Transverse colon (tissue), 4 donors: ENCODE measurements at regions not wholly inside any gene's neighbourhood (a gene's known extent, or its start where the extent isn't known, plus 50 kb on each side); places are given as distances from the start of the nearest gene placed in this dataset.

Source experiments
- DNase-seq: peaks from one replicate; pipeline ENCODE4 v3.0.0-alpha.2; 2019
- H3K27ac ChIP-seq, 4 donors: fragments of 200-600 bp; sonication (generic); 2 replicates each; pipeline ENCODE4 v1.5.1; 2016 to 2018; ENCODE audit warnings: inconsistent platforms in 4 of 4
- H3K27me3 ChIP-seq: fragments of 200-600 bp; sonication (generic); 2 replicates; pipeline ENCODE4 v1.5.1; 2017; ENCODE audit warnings: inconsistent platforms
- H3K36me3 ChIP-seq, 4 donors: fragments of 200-600 bp; sonication (generic); 2 replicates each; pipeline ENCODE4 v1.5.1; 2017 to 2019; ENCODE audit warnings: inconsistent platforms in 4 of 4
- H3K4me1 ChIP-seq, 4 donors: fragments of 200-600 bp; sonication (generic); 2 replicates each; pipeline ENCODE4 v1.5.1; 2017 to 2020; ENCODE audit warnings: inconsistent platforms in 4 of 4
- H3K4me3 ChIP-seq, 4 donors: fragments of 200-600 bp; sonication (generic); 1 replicate in 1 of 4; 2 replicates in 3 of 4; pipeline versions ENCODE4 v1.5.1 to v1.6.1; 2017 to 2019; ENCODE audit warnings: inconsistent platforms in 4 of 4
- H3K9me3 ChIP-seq, 2 donors: fragments of 200-600 bp; sonication (generic); 2 replicates each; pipeline ENCODE4 v1.5.1; 2017 to 2019; ENCODE audit warnings: inconsistent platforms in 2 of 2
- CTCF ChIP-seq, 5 experiments: fragments of 200-600 bp in 3 of 5; fragments of 450-650 bp in 2 of 5; sonication (generic) in 3 of 5; IDR thresholded peaks; 1 replicate in 2 of 5; 2 replicates in 3 of 5; pipeline ENCODE4 v1.5.1; 2016 to 2017; ENCODE audit warnings: antibody characterized with exemption in 5 of 5, inconsistent platforms in 3 of 5, mild to moderate bottlenecking in 2 of 5, moderate library complexity in 1 of 5
- EP300 ChIP-seq: sonication (generic); formaldehyde crosslinking; IDR thresholded peaks from one replicate; pipeline ENCODE4 v1.6.1; 2017; ENCODE audit warnings: antibody characterized with exemption, low read depth
- POLR2A ChIP-seq: fragments of 450-650 bp; IDR thresholded peaks from one replicate; pipeline ENCODE4 v1.6.1; 2016; ENCODE audit warnings: antibody characterized with exemption, mild to moderate bottlenecking, moderate library complexity
- POLR2AphosphoS5 ChIP-seq, 3 donors: sonication (generic); formaldehyde crosslinking; IDR thresholded peaks; one replicate each; pipeline ENCODE4 v1.6.1; 2016; ENCODE audit warnings: antibody characterized with exemption in 3 of 3
- WGBS, 2 donors: methylation state at CpG; one replicate each; pipeline ENCODE4 v1.1.5; 2018; ENCODE audit warnings: low coverage in 1 of 2; 5-methylcytosine and 5-hydroxymethylcytosine counted together
- in situ Hi-C, 4 donors: fragments of 200-750 bp; cut with MboI; loops; one replicate each; pipeline versions ENCODE4 v1.15.0 to v1.15.1; 2017; ENCODE audit warnings: low sequenced_read_pairs in 3 of 4, low pct_ligation_motif_present in 1 of 4, low pct_unique_long_range_greater_than_20kb in 1 of 4
- intact Hi-C: fragments of 100-400 bp; cut with DNase I; formaldehyde crosslinking; loops from one replicate; pipeline ENCODE4 v1.15.1; 2023; ENCODE audit warnings: low total_unique reads

GRCh38 chr10:83199374-83199773, 939.9 kb upstream of the GHITM start:
- intact Hi-C loops, result no loop called here
- TF ChIP-seq EP300 (no peak), POLR2AphosphoS5 (IDR thresholded peaks at IDR 0.05) (no peak), POLR2A (no peak), CTCF (IDR thresholded peaks at IDR 0.05) (no peak)
- H3K9me3 ChIP-seq, result peaks cover 0 to 9% of the 10 kb centered on the region in 2 donors
- DNase-seq, result no peak
- no peaks in the 10 kb centered on the region for H3K4me1 ChIP-seq
- no peak overlapping the region for H3K4me3 ChIP-seq
- no peaks in the 10 kb centered on the region for H3K27me3 ChIP-seq
- no peak overlapping the region for H3K27ac ChIP-seq
- whole genome bisulfite sequencing, 2 donors, result 38 to 59% methylated on average over 1 of the region's 1 CpG
- no peaks in the 10 kb centered on the region for H3K36me3 ChIP-seq
- in situ Hi-C loops, result no loop called here

DNA sequence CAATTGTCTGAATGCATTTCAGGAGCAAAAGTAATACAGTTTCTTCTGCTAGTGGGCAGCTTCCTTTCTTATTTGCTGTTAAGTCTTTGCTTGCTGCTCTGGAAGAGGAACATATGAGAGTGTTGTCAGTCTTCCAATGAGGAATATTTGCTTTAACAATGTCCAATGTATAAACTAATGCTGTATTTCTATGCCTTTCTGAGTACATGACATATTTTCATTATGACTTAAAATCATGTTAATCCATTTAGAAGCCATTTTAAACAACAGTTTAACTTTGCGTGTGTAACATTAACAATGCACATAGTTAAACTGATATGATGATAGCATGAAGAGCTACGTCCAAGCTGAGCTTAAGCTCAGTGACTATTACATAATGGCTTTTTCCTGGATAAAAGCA, 933.4 kb upstream of the GHITM start:
- 53 to 61% methylated on average over 2 of the region's 2 CpGs for WGBS, 2 donors
- Histone ChIP-seq H3K4me3 (no peak overlapping the region), H3K4me1 (no peaks in the 10 kb centered on the region), H3K27me3 (no peaks in the 10 kb centered on the region), H3K27ac (no peak overlapping the region), H3K36me3 (no peaks in the 10 kb centered on the region), H3K9me3 (peaks cover 0 to 9% of the 10 kb centered on the region in 2 donors)
- TF ChIP-seq POLR2AphosphoS5 (IDR thresholded peaks at IDR 0.05), result no peak
- TF ChIP-seq CTCF (IDR thresholded peaks at IDR 0.05), result no peak
- no peak for TF ChIP-seq POLR2A
- DNase-seq, result no peak
- in situ Hi-C loops, result no loop called here
- intact Hi-C loops, result no loop called here

DNA sequence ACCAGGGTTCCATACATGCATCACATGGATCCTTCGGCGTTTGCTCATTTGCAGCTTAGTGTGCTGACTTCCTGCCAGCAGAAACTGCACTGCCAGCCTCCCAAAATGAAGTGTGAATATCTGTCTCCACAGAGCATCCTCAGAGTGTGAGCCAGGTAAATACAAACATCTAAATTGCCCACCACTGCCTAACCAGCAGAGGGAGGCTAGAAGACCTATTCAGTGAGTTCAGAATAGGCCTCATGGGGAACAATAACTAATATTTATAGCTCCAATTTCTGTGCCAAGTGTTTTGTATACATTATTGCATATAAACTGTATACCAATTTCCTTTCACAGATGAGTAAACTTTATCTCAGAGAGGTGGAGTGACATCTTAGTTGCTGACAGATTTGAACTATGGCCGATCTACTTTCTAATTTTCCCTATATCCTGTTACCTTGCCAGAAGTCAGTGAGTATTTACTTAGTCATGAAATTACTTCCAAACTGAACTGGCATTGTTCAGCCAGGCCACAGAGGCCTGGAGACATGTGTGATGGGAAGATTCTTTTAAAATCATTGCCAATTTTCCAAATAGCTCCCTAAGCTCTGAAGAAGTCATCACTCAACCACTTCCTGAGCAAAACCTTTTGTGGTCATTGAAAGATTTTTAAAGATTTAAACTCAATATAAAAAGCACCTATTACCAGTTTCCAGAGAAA, 926.5 kb upstream of the GHITM start:
- 72 to 80% methylated on average over 2 to 3 of the region's 3 CpGs for WGBS, 2 donors

DNA sequence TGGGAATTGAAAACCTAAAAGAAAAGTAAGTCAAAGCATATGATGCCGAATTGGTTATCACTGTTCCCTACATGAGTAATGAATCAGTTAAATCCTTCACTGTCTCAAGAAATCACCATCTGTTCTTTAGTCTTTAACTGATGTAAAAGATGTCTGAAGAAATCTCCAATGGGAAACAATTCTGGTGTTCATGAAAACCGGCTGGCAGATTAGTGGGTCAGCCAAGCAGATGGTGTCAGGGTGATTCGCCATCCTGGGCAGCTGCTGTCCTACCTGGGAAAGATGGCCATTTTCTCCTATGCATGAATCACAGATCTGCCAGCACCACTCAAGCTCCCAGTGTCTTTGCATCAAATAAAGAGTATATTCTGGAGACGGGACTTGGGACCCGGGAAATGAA, 925.2 kb upstream of the GHITM start:
- WGBS, 2 donors, result 79 to 85% methylated on average over 2 to 5 of the region's 5 CpGs
- Histone ChIP-seq H3K4me1 (no peaks in the 10 kb centered on the region), H3K36me3 (no peaks in the 10 kb centered on the region), H3K9me3 (no peaks in the 10 kb centered on the region), H3K4me3 (no peak overlapping the region), H3K27ac (no peak overlapping the region), H3K27me3 (no peaks in the 10 kb centered on the region)
- DNase-seq, result no peak
- in situ Hi-C loops (no loop called here), intact Hi-C loops (no loop called here)
- TF ChIP-seq EP300 (no peak), CTCF (IDR thresholded peaks at IDR 0.05) (no peak), POLR2A (no peak), POLR2AphosphoS5 (IDR thresholded peaks at IDR 0.05) (no peak)

More for the DNA sequence above, 926.5 kb upstream of the GHITM start:
- TF ChIP-seq POLR2A, result no peak
- TF ChIP-seq EP300, result no peak
- TF ChIP-seq CTCF (IDR thresholded peaks at IDR 0.05), result no peak
- Histone ChIP-seq H3K36me3 (no peaks in the 10 kb centered on the region), H3K9me3 (no peaks in the 10 kb centered on the region), H3K27me3 (no peaks in the 10 kb centered on the region), H3K4me3 (no peak overlapping the region), H3K27ac (no peak overlapping the region), H3K4me1 (no peaks in the 10 kb centered on the region)
- no peak for DNase-seq
- in situ Hi-C loops, result no loop called here
- intact Hi-C loops, result no loop called here
